ENCODE measurements at regions not wholly inside any gene's neighbourhood (a gene's known extent, or its start where the extent isn't known, plus 50 kb on each side); places are given as distances from the start of the nearest gene placed in this dataset.
"Not testable (repeated sequence)": the region's sequence is repeated elsewhere in the genome, so short reads cannot be mapped to it uniquely, and the experiment has no call there.

- DNase-seq = no peak
These were observed 160.2 kb downstream of the URI1 start for GRCh38 chr19:30102239-30102638.

DNA sequence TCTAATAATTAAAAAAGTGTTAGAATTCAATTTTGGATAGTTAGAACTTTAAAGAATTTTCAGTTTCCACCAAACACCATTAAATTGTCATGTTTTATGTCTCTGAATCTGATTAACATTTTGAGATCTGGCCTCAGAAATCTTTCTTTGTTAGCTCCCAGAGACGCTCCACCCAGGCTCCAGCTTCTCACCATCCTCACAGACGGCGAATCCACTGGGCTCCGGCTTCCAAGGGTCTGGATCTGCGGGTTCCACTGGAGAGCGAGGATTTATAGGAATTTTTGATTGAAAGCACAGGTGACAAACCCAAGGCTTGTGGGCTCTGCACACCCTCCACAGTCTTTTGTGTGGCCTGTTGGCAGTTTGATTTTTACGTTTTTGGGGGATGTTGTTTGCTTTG is 160.6 kb downstream of the URI1 start:
- DNase-seq = no peak

DNA sequence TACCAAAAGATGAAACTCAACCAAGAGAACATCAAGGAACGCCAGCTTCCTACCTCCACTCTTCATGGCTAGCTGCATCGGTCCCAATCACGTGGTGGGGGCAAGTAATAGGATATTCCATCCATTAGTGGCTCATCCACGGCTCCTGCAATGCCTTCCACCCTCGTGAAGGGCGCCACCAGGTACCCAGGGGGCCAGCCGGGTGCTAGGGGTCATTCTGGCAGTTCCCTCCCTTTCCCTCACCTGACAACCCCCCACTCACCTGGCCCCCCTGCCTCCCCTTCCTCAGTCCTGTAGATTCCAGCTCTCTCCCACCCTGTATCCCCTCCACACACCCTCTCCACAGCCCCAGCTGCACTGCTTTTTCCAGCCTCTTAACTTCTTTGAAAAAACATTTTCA is 161.9 kb downstream of the URI1 start:
- no peak for DNase-seq

DNA sequence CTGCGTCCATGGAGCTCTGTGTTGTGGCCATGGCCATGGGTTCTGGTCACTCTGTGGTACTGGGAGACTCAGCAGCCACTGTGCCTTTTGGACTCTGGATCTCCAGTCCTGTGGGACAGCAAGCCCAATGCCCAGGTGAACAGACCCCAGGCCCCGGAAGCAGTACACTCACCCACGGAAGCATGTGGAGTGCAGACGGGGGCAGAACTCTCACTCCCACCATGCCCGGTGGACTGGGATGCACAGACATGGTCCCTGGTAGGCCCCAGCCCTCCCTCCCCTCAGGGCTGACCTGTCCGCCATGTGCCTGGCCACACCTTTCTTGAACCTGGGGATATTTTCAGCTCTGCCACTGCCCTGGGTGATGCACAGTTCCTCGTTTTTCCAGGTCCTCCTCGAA is 163.3 kb downstream of the URI1 start:
- DNase-seq = no peak

DNA sequence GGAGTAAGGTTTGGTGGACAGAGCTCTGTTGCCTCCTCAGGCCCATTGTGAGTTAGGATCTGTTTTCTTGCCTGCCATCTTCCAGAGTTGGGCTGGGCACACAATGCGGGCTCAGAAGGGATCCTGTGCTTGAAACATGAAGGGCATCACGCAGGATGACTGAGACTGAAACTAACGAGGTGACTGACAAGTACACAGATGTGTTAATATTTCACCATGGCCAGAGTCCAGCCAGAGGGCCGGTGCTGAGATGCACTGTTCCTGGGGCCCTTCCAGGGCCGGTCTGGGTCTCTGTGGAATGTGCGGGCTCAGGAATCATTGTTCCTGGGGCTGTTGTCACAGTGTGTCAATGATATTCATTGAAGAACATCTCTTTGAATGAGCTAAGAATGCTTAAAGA is 163.7 kb downstream of the URI1 start:
- DNase-seq = no peak

GRCh38 chr19:30106417-30107095 is 164.5 kb downstream of the URI1 start:
- no peak for DNase-seq

GRCh38 chr19:30107251-30107650 is 165.2 kb downstream of the URI1 start:
- DNase-seq = no peak

DNA sequence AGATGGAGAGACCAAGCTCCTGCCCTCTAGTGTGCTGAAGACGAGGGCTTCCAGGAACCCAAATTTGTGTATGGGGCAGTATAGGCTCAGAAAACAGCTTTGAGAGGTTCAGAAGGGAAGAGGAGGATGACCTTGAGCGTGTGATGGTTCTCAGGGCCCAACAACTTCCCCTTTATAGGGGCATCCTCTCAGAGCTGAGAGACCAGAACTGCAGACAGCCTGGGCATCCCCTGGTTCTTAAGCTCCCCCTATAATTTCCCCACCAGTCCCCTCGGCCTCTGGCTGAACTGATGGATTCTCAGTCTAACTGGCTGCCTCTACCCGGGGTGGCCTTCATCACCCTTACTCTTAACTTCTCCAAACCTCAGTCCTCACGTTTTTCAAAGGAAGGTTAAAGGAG is 167.5 kb downstream of the URI1 start:
- no peak for DNase-seq

GRCh38 chr19:30111021-30111855 is 169.2 kb downstream of the URI1 start:
- no peak for DNase-seq

DNA sequence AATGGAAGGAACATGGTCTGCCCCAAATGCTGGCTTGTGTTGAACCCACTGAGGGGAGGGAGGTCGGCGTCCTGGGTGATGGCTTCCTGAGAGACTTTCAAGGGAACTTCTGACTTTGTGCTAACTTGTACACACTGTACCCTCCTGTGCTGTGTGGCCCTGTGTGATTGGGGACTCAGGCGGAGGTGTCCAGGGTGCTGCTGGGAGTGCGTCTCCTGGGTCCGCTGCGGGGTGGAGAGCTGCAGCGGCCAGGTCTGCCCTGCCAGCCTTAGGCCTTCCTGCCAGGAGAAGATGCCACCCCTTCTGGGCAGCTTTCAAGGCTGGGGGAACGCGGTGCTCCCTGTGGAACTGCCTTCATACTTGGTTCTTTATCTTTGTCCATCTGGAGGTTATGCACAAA is 170.1 kb downstream of the URI1 start:
- DNase-seq = no peak

DNA sequence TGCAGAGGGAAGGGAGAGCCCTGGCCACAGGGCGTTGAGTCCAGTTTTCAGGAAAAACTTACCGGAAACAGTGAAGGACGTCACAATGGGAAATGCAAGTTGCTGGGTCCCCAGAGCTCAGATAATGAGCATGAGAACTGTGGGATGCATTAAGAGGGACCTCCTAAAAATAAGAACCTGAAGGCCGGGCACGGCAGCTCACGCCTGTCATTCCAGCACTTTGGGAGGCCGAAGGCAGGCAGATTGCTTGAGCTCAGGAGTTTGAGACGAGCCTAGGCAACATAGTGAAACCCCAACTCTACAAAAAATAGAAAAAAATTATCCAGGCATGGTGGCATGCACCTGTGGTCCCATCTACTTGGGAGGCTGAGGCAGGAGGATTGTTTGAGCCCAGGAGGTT is 170.6 kb downstream of the URI1 start:
- DNase-seq = no peak

DNA sequence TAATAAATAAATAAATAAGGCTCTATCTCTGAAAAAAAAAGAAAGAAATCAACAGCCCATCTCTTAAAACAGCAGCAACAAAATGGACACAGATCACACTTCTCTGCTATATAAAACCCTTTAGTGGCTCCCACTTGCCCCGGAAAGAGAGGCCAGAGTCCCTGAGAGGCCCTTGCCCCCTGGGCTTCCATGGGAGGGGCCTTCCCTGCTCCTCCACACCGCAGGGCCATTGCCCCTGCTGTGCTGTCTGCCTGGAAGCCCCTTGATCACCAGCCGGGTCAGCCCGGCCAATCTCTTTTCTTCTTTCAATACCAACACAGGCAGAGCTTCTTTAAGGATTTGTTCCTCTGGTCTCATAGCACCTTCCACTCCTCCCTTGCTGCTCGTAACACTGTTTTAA is 171.1 kb downstream of the URI1 start:
- no peak for DNase-seq

DNA sequence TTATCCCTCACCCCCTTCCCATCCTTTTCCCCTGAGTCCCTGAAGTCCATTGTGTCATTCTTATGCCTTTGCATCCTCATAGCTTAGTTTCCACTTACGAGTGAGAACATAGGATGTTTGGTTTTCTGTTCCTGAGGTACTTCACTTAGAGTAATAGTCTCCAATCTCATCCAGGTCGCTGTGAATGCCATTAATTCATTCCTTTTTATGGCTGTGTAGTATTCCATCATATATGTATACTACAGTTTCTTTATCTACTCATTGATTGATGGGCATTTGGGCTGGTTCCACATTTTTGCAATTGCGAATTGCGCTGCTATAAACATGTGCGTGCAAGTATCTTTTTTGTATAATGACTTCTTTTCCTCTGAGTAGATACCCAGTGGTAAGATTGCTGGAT is 172.1 kb downstream of the URI1 start:
- DNase-seq = not testable (repeated sequence)

DNA sequence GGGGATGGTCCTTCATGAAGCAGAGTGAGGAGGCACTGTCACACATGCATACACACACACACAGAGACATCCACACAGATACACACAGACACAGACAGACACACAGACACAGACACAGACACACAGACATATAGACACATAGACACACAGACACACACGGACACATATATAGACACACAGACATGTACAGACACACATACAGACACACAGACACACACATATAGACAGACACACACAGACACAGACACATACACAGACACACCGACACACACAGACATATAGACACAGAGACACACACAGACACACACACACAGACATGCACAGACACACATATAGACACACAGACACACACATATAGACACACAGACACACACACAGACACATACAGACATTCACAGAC is 173.9 kb downstream of the URI1 start:
- DNase-seq = no peak

DNA sequence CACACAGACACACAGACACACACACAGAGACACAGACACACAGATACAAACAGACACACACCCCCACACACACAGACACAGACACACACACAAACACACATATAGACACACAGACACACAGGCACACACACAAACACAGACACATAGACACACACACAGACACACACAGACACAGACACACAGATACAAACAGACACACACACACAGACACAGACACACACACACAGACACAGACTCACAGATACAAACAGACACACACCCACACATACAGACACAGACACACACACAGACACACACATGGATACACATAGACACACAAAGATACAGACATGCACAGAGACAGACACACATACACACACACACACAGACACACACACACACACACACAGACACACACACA is 174.5 kb downstream of the URI1 start:
- DNase-seq = no peak

GRCh38 chr19:30116984-30117555 is 175.0 kb downstream of the URI1 start:
- DNase-seq = no peak

GRCh38 chr19:30117636-30118145 is 175.7 kb downstream of the URI1 start:
- no peak for DNase-seq

DNA sequence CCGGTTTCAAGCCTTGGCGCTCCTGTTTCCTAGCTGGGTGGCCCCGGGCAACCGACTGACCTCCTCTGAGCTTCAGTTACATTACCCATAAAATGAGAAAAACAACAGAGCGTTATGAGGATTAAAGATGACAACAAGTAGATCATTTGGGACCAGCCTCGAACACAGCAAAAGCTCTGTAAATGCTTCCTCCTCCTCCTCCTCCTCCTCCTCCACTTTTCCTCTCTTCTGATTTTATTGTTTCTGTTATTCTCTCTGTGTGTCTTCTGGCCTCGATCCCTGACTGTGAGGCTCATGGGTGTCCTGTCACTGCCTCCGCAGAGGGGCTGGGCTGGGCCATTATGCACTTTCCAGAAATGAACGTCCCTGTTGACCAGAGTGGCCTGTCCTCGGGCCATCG is 176.2 kb downstream of the URI1 start:
- no peak for DNase-seq

- no peak for DNase-seq
These were observed 176.7 kb downstream of the URI1 start for GRCh38 chr19:30118760-30119159.

- no peak for DNase-seq
These were observed 177.3 kb downstream of the URI1 start for GRCh38 chr19:30119180-30119908.

- no peak for DNase-seq
These were observed 178.9 kb downstream of the URI1 start for GRCh38 chr19:30120860-30121484.

DNA sequence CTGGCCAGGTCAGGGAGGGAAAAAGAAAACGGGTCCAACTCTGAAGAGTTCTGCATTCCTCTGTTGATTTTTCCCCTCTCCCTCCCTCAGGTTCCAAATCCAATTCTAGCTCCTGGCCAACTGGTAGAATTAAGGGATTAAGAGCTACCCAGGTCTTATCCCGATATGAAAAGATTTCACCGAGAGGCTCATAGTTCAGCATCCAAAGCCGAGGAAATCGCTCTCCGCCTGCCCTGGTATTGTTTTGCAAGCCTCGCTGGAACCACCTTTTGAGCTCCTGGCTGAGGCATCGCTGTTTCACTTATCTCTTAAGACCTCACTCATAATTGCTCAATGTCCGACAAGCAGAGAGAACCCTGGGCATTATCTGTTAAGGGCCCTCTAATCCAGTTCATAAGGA is 180.4 kb downstream of the URI1 start:
- DNase-seq = no peak

Data from right lung (tissue), 2 donors.